ENCODE measurements at regions not wholly inside any gene's neighbourhood (a gene's known extent, or its start where the extent isn't known, plus 50 kb on each side); places are given as distances from the start of the nearest gene placed in this dataset.

GRCh38 chr10:36171556-36171952 is 529.5 kb upstream of the FZD8 start:
- intact Hi-C loops (cut with micrococcal nuclease) = no loop called here
- TF ChIP-seq RAD21 (IDR thresholded peaks at IDR 0.05; ENCODE audit: low read depth) = no peak
- no peak for TF ChIP-seq POLR2A (IDR thresholded peaks at IDR 0.05; ENCODE audit: borderline replicate concordance, extremely low read depth, insufficient read depth, insufficient read length)
- TF ChIP-seq SP1 (IDR thresholded peaks at IDR 0.05; ENCODE audit: low read depth) = no peak
- TF ChIP-seq ZBTB33 (IDR thresholded peaks at IDR 0.05; ENCODE audit: extremely low read depth, insufficient replicate concordance, low read length) = no peak
- TF ChIP-seq, protein P1, sequence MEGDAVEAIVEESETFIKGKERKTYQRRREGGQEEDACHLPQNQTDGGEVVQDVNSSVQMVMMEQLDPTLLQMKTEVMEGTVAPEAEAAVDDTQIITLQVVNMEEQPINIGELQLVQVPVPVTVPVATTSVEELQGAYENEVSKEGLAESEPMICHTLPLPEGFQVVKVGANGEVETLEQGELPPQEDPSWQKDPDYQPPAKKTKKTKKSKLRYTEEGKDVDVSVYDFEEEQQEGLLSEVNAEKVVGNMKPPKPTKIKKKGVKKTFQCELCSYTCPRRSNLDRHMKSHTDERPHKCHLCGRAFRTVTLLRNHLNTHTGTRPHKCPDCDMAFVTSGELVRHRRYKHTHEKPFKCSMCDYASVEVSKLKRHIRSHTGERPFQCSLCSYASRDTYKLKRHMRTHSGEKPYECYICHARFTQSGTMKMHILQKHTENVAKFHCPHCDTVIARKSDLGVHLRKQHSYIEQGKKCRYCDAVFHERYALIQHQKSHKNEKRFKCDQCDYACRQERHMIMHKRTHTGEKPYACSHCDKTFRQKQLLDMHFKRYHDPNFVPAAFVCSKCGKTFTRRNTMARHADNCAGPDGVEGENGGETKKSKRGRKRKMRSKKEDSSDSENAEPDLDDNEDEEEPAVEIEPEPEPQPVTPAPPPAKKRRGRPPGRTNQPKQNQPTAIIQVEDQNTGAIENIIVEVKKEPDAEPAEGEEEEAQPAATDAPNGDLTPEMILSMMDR (IDR thresholded peaks at IDR 0.05 in 2 of 3, conservative IDR thresholded peaks at IDR 0.05 in 1 of 3; ENCODE audit: borderline replicate concordance in 1 of 3, insufficient read depth in 1 of 3, low read depth in 2 of 3, low read length in 2 of 3) = no peak
- no peak for TF ChIP-seq ATF3 (IDR thresholded peaks at IDR 0.05)
- TF ChIP-seq EGR1 (IDR thresholded peaks at IDR 0.05; ENCODE audit: low read depth) = no peak
- no peak for TF ChIP-seq ELF1 (IDR thresholded peaks at IDR 0.05; ENCODE audit: borderline replicate concordance, low read depth)
- no peak for TF ChIP-seq EZH2phosphoT487 (IDR thresholded peaks at IDR 0.05; ENCODE audit: borderline replicate concordance)
- no peak for TF ChIP-seq YY1 (IDR thresholded peaks at IDR 0.05; ENCODE audit: extremely low read depth, insufficient replicate concordance, low read depth, low read length)
- TF ChIP-seq, protein P2, sequence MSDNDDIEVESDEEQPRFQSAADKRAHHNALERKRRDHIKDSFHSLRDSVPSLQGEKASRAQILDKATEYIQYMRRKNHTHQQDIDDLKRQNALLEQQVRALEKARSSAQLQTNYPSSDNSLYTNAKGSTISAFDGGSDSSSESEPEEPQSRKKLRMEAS (IDR thresholded peaks at IDR 0.05) = no peak
- TF ChIP-seq CEBPB (IDR thresholded peaks at IDR 0.05; ENCODE audit: low read depth) = no peak
- no peak for TF ChIP-seq CBX3 (IDR thresholded peaks at IDR 0.05; ENCODE audit: low read depth)
- no peaks in the 10 kb centered on the region for H4K20me1 ChIP-seq (ENCODE audit: insufficient read depth)
- ATAC-seq (no peak), DNase-seq (ENCODE audit: low read depth, low spot score) (no peak)
- no peak overlapping the region for H3K27ac ChIP-seq (ENCODE audit: low read depth, low read length)
- ChIA-PET CTCF (no interaction called here), RAD21 (ENCODE audit: low non-redundant PET in 1 of 2, low total read pairs in 2 of 2, uncharacterized antibody in 2 of 2, unreplicated experiment in 2 of 2) (no interaction called here), POLR2A (no interaction called here)
- no peak overlapping the region for H2AFZ ChIP-seq (ENCODE audit: low read depth, low read length, poor library complexity, severe bottlenecking)
- H3K4me2 ChIP-seq (ENCODE audit: low read length) = no peak overlapping the region
- no peak overlapping the region for H3K4me3 ChIP-seq (replicated peaks in 1 of 2; ENCODE audit: low read depth in 1 of 2, low read length in 2 of 2)
- no peaks in the 10 kb centered on the region for H3K79me2 ChIP-seq (ENCODE audit: insufficient read depth, low read length)
- H3K27me3 ChIP-seq (ENCODE audit: insufficient read depth, low read length) = no peaks in the 10 kb centered on the region
- H3K9ac ChIP-seq (ENCODE audit: low read length) = no peak overlapping the region
- BruUV-seq (replicated peaks) = no TSS peak
- H3K9me2 ChIP-seq (ENCODE audit: insufficient read depth) = no peaks in the 10 kb centered on the region
- peaks cover 0 to 13% of the 10 kb centered on the region in 2 experiments; a peak in 2 of 4 replicates for H3K9me3 ChIP-seq (ENCODE audit: control insufficient read depth in 1 of 2, insufficient read depth in 1 of 2, low read depth in 1 of 2, low read length in 2 of 2)
- H3K4me1 ChIP-seq (ENCODE audit: control insufficient read depth in 1 of 2, insufficient read depth in 2 of 2, low read length in 2 of 2) = no peaks in the 10 kb centered on the region
- no peaks in the 10 kb centered on the region for H3K36me3 ChIP-seq (ENCODE audit: control insufficient read depth in 1 of 2, insufficient read depth in 2 of 2, low read length in 2 of 2)
